ENCODE measurements at regions not wholly inside any gene's neighbourhood (a gene's known extent, or its start where the extent isn't known, plus 50 kb on each side); places are given as distances from the start of the nearest gene placed in this dataset.
"Not testable (repeated sequence)": the region's sequence is repeated elsewhere in the genome, so short reads cannot be mapped to it uniquely, and the experiment has no call there.

DNA sequence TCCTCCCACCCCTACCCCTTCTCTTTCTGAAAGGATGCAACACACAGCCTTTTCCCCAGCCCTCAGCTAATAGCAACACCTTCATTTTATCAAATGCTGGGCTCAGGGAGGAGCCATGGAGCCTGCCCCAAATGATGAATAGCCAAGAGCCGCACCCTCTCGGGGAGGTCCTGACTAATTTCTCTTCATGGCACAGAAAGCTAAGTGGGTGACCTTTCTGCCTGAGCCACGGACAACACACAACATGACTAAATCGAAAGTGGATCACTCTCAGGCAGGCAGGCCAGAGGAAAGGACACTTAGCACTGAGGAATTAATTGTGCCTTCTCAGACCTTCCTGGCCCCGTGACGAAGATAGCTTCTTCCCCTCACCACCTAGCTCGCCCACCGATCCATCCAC lies 165.1 kb upstream of the RAI2 start:
- in situ Hi-C loops (cut with HindIII; ENCODE audit: low pct_ligation_motif_present, low pct_unique_long_range_greater_than_20kb, low sequenced_read_pairs), result no loop called here
- peak; percentile 2 for DNase-seq

DNA sequence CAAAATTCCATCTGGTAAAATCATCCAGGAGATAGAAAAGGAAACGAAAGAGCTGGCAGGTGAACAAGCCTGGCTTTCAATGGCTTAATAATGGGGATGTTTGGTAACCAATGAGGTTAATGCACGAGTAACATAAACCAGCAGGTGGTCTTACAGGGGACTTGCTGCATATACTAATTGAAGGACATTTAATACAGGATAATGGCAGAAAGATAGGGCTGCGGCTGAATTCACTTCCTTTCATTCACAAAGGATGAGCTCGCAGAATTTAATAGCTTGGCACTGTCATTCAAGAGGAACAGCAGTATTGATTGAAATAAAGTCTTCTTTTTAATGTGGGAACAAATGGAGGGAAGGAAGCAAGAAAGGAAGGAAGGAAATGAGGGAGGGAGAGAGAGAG lies 156.3 kb upstream of the RAI2 start:
- no peak for DNase-seq
- in situ Hi-C loops (cut with HindIII; ENCODE audit: low pct_ligation_motif_present, low pct_unique_long_range_greater_than_20kb, low sequenced_read_pairs), result no loop called here

DNA sequence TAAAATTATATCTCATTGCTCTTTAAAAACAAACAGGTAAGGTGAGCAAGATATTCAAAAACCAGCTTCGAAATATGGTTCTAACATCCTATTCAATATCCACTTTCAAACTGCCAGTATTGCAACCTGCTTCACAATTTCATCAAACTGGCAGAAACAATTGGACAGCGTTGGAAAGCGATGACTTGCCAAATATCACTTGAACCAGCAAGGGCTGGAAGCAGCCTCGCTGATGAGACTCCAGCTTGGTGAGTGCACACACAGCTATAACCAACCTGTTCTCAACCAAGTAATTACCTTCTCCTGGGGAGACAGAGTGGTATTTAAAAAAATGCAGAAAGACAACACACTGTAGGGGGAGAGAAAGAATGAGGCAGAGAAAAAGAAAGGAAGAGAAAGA lies 155.8 kb upstream of the RAI2 start:
- DNase-seq, result no peak
- in situ Hi-C loops (cut with HindIII; ENCODE audit: low pct_ligation_motif_present, low pct_unique_long_range_greater_than_20kb, low sequenced_read_pairs), result no loop called here

DNA sequence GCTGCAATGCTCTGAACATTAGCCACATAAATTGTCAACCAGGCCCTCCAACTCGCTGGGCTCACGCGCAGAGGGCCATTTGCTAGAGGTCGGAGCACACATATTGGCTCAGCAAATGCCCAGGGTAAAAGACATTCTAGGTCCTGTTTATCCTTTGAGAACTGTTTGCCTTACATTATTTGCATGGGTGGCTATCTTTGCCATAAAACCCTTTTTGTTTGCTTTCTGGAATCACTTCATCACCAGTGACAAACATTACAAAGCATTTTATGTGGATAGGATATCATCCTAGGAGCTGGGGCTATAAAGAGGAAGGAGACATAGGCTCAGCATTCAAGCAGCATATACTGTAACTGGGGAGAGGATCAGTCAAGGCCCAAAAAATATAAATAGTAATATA lies 149.2 kb upstream of the RAI2 start:
- no peak for DNase-seq
- in situ Hi-C loops (cut with HindIII; ENCODE audit: low pct_ligation_motif_present, low pct_unique_long_range_greater_than_20kb, low sequenced_read_pairs), result no loop called here

DNA sequence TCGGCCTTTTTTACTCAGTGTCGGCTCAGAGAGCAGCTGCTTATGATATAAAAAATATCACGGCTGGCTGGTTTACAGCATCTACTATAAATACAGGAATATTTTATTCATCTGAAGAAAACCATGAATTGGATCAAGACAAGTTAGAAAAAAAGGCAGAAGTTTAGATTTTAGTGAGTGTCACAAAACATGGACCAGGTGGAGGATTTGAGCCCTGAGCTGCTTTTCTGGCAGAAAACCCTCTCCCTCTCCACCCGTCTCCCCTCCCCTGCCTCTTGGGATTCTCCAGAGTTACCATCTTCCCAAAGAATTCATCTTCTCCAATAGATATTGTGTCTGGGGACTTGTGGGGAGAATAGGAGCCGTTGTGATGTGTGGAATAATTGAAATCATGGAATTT lies 142.8 kb upstream of the RAI2 start:
- in situ Hi-C loops (cut with HindIII; ENCODE audit: low pct_ligation_motif_present, low pct_unique_long_range_greater_than_20kb, low sequenced_read_pairs), result no loop called here

DNA sequence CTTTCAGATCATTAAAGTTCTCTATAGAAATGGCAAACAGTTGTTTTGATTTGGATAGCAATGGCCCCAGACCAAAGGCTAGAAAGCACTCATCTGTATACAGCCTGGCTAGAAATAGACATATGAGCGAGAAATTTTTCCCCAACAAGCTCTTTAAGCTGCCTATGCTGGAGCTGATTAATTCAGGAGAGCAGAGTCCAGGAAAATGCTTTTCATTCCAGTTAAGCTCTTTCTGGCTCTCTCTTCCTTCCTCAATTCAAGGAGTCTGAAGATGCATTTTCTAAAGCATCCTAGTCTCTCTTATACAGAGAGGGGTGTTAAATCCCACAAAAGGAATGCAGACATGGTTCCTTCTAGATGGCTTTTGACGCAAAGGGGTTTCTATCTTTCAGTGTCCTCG lies 141.7 kb upstream of the RAI2 start:
- in situ Hi-C loops (cut with HindIII; ENCODE audit: low pct_ligation_motif_present, low pct_unique_long_range_greater_than_20kb, low sequenced_read_pairs), result no loop called here

More for the DNA sequence above, 142.8 kb upstream of the RAI2 start:
- no peak for DNase-seq

DNA sequence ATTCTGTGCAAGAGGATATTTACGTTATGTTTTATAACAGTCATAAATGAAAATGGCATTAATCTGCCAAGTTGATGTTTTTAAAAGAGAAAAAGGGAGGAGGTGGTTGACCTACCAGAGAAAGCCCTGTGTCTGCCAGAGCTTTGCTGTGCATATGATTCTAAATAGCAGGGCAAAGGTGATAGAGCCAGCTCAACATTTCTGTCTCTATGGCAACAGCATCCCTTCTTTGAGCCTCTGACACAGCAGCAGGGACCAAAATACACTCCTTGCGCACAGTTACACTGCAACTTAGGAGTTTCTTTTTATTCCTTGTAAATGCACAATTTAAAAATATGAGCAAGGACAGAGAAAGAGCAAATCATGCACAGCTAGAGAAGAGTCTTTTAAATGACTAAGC lies 133.3 kb upstream of the RAI2 start:
- in situ Hi-C loops (cut with HindIII; ENCODE audit: low pct_ligation_motif_present, low pct_unique_long_range_greater_than_20kb, low sequenced_read_pairs), result no loop called here

More for the DNA sequence above, 141.7 kb upstream of the RAI2 start:
- no peak for DNase-seq

DNA sequence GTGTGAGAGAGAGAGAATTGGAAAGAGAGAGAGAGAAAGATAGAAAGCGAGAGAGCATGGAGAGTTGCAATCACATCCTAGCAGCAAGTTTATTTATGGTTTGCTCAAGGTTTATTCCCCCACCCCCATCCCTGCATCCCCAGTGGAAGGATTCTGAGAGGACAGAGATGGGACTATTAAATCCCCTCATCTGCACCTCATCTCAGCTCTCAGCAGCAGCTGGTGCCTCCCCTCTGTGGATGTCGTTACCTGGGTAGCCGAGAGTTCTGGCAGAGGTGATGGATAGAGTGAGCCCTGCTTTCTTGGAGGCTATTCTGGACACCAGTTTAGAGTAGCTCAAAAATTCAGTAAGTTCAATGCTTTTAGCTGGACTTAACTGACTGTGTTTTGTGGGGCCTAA lies 132.0 kb upstream of the RAI2 start:
- DNase-seq, result no peak
- in situ Hi-C loops (cut with HindIII; ENCODE audit: low pct_ligation_motif_present, low pct_unique_long_range_greater_than_20kb, low sequenced_read_pairs), result no loop called here

More for the DNA sequence above, 133.3 kb upstream of the RAI2 start:
- no peak for DNase-seq

DNA sequence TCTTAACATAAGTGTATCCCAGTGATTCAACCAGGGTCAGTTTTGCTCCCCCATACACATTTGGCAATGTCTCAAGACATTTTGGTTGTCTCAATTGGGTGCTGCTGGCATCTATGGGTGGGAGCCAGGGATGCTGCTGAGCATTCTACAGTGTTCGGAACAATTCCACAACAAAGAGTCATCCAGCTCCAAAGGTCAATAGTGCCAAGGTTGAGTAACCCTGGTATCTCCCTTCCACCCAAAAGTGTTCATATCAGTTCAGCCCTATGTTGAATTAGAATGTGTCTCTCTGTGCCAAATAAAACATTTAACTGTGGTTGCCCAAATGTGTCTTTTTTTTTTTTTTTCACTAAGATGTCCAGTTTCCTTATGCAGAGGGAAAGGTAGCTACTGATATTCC lies 129.4 kb upstream of the RAI2 start:
- DNase-seq, result no peak
- in situ Hi-C loops (cut with HindIII; ENCODE audit: low pct_ligation_motif_present, low pct_unique_long_range_greater_than_20kb, low sequenced_read_pairs), result no loop called here

DNA sequence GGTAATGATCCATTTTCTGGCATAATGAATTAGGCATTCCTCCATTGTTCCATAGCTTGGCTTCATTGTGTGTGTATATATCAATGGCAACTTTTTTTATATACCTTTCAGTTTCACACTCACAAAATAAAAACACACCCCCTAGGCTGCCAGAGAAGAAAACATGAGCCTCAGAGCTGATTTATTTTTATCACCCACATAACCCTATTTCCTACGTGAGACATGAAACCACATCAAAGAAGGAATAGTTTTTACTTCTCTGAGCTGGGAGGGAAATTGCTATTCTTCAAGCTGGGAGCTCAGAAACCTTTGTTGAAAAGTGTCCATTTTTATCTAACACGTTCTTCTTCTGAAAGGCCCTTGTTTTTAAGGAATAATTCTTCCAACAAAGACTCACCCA lies 126.7 kb upstream of the RAI2 start:
- no peak for DNase-seq
- in situ Hi-C loops (cut with HindIII; ENCODE audit: low pct_ligation_motif_present, low pct_unique_long_range_greater_than_20kb, low sequenced_read_pairs), result no loop called here

DNA sequence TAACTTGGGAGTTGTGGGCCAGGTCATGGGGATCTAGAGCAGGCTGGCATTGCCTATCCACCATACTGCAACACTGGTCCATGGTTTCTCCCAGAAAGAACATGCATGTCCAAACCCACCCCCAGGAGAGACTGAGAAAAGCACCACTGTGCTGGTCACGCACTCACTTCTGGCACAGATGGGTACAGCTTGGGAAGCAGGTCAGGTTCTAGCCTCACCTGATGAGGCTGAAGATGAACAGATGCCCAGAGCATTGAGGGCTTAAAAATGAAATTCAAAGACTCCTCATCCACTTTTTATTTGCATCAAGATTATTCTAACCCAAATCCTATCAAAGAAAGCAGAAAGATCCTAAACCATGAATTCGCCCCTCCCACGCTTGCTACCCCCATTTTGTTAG lies 125.9 kb upstream of the RAI2 start:
- no peak for DNase-seq
- in situ Hi-C loops (cut with HindIII; ENCODE audit: low pct_ligation_motif_present, low pct_unique_long_range_greater_than_20kb, low sequenced_read_pairs), result no loop called here

DNA sequence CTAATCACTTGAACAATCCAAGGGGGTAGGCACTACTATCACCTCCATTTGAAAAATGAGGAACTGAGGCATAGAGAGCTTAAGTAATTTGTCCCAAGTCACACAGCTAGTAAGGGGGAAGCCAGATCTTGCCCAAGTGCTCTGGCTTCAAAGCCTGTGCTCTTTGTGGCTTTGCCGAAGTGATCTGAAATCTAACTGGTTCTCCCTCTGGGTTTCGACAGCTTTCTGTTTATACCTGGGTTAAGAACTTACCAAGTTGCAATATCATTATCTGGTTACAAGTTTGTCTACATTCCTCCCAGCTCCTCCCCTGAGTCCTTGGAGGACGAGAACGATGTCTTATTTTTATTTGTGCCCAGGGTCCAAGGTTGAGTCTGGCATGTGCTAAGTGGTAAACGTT lies 125.3 kb upstream of the RAI2 start:
- in situ Hi-C loops (cut with HindIII; ENCODE audit: low pct_ligation_motif_present, low pct_unique_long_range_greater_than_20kb, low sequenced_read_pairs), result no loop called here
- DNase-seq, result no peak

DNA sequence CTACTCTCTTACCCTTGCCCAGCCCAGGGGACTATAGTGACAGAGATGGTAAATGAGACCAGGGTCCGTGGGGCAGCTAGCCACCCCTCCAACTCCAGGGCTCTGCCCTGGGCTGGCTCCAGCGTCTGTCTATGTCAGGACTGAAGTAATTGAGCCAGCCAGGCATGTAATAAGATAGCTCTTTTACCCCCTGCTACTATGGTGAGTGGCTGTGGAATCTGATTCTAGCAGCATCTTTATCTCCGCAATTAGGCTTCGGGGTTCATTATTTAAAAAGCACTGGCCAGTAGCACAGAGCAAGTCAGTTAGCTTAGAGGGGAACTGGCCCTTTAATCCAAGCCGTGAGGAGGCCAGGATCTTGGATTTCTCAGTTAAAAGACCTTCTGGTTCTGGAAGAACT lies 123.3 kb upstream of the RAI2 start:
- no peak for DNase-seq
- in situ Hi-C loops (cut with HindIII; ENCODE audit: low pct_ligation_motif_present, low pct_unique_long_range_greater_than_20kb, low sequenced_read_pairs), result no loop called here

DNA sequence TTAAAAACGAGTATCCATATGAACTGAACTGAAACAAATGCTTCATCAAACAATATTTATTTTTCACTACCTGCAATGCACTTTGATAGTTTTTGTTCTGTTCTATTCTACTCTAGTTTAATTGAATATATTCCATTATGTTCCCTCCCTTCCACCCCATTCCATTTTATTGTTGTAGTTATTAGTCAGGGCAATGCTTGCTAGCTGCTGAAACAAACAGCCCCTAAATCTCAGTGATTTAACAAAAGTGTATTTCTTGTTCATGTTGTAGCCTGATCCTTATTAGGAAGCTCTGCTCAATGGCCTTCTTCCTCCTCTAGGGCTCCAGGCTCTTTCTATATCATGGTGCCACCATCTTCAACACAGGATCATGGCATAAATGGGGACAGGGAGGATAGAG lies 122.3 kb upstream of the RAI2 start:
- in situ Hi-C loops (cut with HindIII; ENCODE audit: low pct_ligation_motif_present, low pct_unique_long_range_greater_than_20kb, low sequenced_read_pairs), result no loop called here
- DNase-seq, result no peak

DNA sequence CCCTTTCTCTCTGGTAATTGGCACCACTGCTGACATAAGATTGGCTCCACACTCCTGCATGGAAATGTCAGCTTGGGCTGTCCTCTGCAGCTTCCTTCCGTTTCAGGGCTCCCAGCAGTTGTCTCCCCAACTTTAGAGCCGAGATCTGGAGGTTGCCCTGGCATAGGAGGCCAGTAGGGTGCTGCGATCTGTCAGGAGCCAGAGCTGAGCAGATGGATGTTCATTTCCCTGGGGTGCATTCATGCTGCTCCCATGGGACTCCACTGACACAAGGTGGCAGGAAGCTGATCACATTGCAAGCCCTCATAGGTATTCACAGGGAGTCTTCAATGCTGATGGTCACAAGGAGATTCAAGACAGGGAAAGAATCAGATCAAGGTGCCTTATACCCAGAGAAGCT lies 116.6 kb upstream of the RAI2 start:
- no peak for DNase-seq
- in situ Hi-C loops (cut with HindIII; ENCODE audit: low pct_ligation_motif_present, low pct_unique_long_range_greater_than_20kb, low sequenced_read_pairs), result no loop called here

DNA sequence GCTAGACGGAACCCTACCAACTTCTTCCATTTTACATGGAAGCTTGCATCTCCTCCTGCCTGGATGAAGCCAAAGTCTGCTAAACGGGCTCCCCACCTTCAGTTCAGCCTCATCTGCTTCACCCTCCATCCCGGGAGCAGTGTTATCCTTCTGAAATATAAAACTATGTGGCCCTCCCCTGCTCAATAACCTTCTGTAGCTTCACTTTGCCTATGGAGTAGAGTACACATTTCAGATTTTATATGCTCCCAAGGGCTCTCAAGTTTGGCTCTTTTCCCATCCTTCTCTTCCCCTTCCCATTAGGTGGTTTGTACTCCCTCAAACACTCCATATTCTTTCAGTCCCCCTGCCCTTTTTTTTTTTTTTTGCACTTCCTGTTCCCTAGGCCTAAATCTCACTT lies 115.9 kb upstream of the RAI2 start:
- no peak for DNase-seq
- in situ Hi-C loops (cut with HindIII; ENCODE audit: low pct_ligation_motif_present, low pct_unique_long_range_greater_than_20kb, low sequenced_read_pairs), result no loop called here

DNA sequence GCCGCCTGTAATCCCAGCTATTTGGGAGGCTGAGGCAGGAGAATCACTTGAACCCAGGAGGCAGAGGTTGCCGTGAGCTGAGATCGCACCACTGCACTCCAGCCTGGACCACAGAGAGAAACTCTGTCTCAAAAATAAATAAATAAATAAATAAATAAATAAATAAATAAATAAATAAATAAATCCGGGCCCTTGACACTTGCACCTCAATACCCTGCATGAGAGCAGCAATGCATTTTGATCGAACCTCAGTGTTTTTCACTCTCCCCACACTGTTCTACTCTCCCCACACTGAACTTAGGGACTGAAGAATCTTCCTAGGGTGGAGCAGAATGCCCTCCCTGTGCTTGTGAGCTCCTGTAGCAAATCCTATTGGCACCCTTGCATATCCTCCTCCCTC lies 114.3 kb upstream of the RAI2 start:
- DNase-seq; in situ Hi-C loops (cut with HindIII; ENCODE audit: low pct_ligation_motif_present, low pct_unique_long_range_greater_than_20kb, low sequenced_read_pairs): not testable (repeated sequence)

DNA sequence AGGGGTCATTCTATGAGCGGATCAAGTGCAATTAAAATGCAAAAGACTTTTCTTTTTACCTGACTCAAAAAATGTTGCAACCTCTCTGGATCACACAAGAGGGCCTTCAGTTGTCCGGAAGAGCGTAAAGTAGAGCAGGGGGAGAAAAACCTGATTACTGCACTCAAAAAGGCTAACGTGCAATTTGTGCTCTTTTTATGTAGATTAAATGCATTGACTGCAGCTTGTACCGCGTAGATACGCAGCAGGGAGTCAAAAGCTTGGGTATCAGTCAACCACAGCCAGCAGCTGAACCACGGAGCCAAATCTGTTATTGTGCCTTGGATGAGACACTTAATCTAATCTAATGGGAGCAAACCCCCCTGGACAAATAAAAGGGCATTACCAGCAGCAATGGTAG lies 107.3 kb upstream of the RAI2 start:
- DNase-seq, result no peak

DNA sequence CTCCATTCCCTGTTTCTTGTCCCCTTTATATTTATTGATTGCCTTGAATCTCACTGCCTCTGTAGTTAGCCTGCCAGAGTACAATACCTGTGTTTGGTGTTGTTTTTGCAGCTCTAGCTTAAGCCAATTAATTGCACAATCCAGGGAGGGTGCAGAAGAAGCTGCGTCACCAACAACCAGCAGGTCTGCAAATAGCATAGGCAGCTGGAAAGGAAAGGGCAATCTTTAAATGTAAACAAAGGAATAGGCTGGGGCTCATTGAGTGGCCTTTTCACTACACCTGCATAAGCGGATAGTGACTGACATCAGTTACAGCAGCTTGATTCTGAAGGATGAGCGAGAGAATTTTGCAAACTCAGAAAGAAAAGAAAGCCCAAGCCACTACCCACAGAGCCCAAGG lies 106.8 kb upstream of the RAI2 start:
- in situ Hi-C loops (cut with HindIII; ENCODE audit: low pct_ligation_motif_present, low pct_unique_long_range_greater_than_20kb, low sequenced_read_pairs), result no loop called here
- no peak for DNase-seq

More for the DNA sequence above, 107.3 kb upstream of the RAI2 start:
- in situ Hi-C loops (cut with HindIII; ENCODE audit: low pct_ligation_motif_present, low pct_unique_long_range_greater_than_20kb, low sequenced_read_pairs), result no loop called here

DNA sequence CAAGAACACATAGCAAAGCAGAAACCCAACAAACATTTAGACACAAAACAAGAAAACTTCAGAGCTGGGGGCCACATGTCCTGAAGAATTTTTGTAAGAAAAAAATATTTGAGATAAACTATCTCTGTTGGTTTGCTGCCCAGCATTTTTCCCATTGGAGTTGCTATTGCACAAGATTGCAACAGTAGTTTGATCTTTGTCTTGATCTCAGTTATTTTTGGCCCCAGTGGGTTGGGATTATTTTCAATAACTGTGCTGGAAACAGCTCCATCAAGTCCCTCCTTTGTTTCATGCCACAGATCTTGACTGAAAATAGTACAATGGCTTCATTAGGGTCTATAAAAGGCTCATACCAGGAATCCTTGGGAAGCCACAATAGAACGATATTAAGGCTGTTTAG lies 103.8 kb upstream of the RAI2 start:
- DNase-seq, result no peak
- in situ Hi-C loops (cut with HindIII; ENCODE audit: low pct_ligation_motif_present, low pct_unique_long_range_greater_than_20kb, low sequenced_read_pairs), result no loop called here

DNA sequence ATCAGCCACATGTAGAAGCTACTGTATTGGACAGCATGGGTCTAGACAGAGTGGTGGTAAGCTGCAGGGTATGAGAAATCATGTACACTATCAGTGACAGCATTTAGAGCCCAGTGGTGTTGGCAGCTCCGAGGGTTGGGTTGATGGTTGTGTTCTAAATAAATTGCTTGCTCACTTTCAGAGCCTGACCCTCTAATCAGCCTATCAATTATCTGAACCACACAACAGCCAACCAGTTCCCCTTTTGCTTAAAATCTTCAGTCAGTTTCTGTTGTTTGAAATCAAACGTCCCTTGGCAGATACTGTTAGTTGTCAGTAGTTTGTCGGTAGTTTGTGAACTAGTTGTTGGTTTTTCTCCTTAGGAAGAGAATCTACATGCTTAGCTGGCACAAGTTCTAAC lies 99.8 kb upstream of the RAI2 start:
- in situ Hi-C loops (cut with HindIII; ENCODE audit: low pct_ligation_motif_present, low pct_unique_long_range_greater_than_20kb, low sequenced_read_pairs), result no loop called here
- no peak for DNase-seq
